Nephron (organoid): ENCODE measurements at regions not wholly inside any gene's neighbourhood (a gene's known extent, or its start where the extent isn't known, plus 50 kb on each side); places are given as distances from the start of the nearest gene placed in this dataset.
A peak's percentile ranks its signal among the peaks of the same experiment; 100 is the strongest.

Source experiments
- H3K27ac Mint-ChIP-seq, 3 experiments: 2 replicates each; pipeline ENCODE4 v1.8.0; 2020; ENCODE audit warnings: mixed read lengths in 3 of 3, mild to moderate bottlenecking in 2 of 3, moderate library complexity in 1 of 3
- H3K27me3 Mint-ChIP-seq: 2 replicates; pipeline ENCODE4 v1.8.0; 2021; ENCODE audit warnings: low read depth, mild to moderate bottlenecking, moderate library complexity, mixed read lengths
- H3K36me3 Mint-ChIP-seq: 2 replicates; pipeline ENCODE4 v1.8.0; 2020; ENCODE audit warnings: low read depth, mixed read lengths
- H3K4me1 Mint-ChIP-seq: 2 replicates; pipeline ENCODE4 v1.8.0; 2020; ENCODE audit warnings: mixed read lengths
- H3K4me3 Mint-ChIP-seq, 3 experiments: 2 replicates each; pipeline ENCODE4 v1.8.0; 2020; ENCODE audit warnings: mild to moderate bottlenecking in 3 of 3, mixed read lengths in 3 of 3, moderate library complexity in 2 of 3
- H3K9me3 Mint-ChIP-seq: 2 replicates; pipeline ENCODE4 v1.8.0; 2020; ENCODE audit warnings: mixed read lengths
- CTCF ChIP-seq, 3 experiments: fragments of 200-600 bp; sonication (generic); IDR thresholded peaks; one replicate each; pipeline ENCODE4 v1.5.0; 2021; ENCODE audit warnings: antibody characterized with exemption in 3 of 3; ENCODE audit not compliant: unreplicated experiment in 3 of 3

GRCh38 chr5:145689235-145689634 is 145.9 kb downstream of the PRELID2 start:
- peaks cover 3% of the 10 kb centered on the region for H3K27me3 Mint-ChIP-seq
- no peaks in the 10 kb centered on the region for H3K36me3 Mint-ChIP-seq
- no peaks in the 10 kb centered on the region for H3K9me3 Mint-ChIP-seq
- H3K4me1 Mint-ChIP-seq = no peaks in the 10 kb centered on the region
- H3K4me3 Mint-ChIP-seq = no peak overlapping the region
- no peak overlapping the region for H3K27ac Mint-ChIP-seq
- TF ChIP-seq CTCF (IDR thresholded peaks at IDR 0.05; ENCODE audit: unreplicated experiment in 3 of 3) = no peak

GRCh38 chr5:145687943-145688342 is 147.2 kb downstream of the PRELID2 start:
- no peak for TF ChIP-seq CTCF (IDR thresholded peaks at IDR 0.05; ENCODE audit: unreplicated experiment in 3 of 3)

GRCh38 chr5:145685417-145685816 is 149.7 kb downstream of the PRELID2 start:
- Mint-ChIP-seq H3K4me3 (no peak overlapping the region), H3K4me1 (peaks cover 16% of the 10 kb centered on the region), H3K27me3 (peaks cover 3% of the 10 kb centered on the region), H3K27ac (no peak overlapping the region), H3K36me3 (no peaks in the 10 kb centered on the region), H3K9me3 (no peaks in the 10 kb centered on the region)
- TF ChIP-seq CTCF (IDR thresholded peaks at IDR 0.05; ENCODE audit: unreplicated experiment in 3 of 3) = no peak

More at GRCh38 chr5:145687943-145688342, 147.2 kb downstream of the PRELID2 start:
- Mint-ChIP-seq H3K4me1 (no peaks in the 10 kb centered on the region), H3K9me3 (no peaks in the 10 kb centered on the region), H3K27me3 (peaks cover 3% of the 10 kb centered on the region), H3K4me3 (no peak overlapping the region), H3K36me3 (no peaks in the 10 kb centered on the region), H3K27ac (no peak overlapping the region)

GRCh38 chr5:145683431-145683830 is 151.7 kb downstream of the PRELID2 start:
- no peaks in the 10 kb centered on the region for H3K9me3 Mint-ChIP-seq
- H3K4me3 Mint-ChIP-seq = no peak overlapping the region
- no peaks in the 10 kb centered on the region for H3K27me3 Mint-ChIP-seq
- peaks cover 22% of the 10 kb centered on the region for H3K4me1 Mint-ChIP-seq
- no peak overlapping the region for H3K27ac Mint-ChIP-seq
- no peaks in the 10 kb centered on the region for H3K36me3 Mint-ChIP-seq
- TF ChIP-seq CTCF (IDR thresholded peaks at IDR 0.05; ENCODE audit: unreplicated experiment in 3 of 3) = no peak

GRCh38 chr5:145682197-145682899 is 152.8 kb downstream of the PRELID2 start:
- no peaks in the 10 kb centered on the region for H3K27me3 Mint-ChIP-seq
- peaks cover 22% of the 10 kb centered on the region for H3K4me1 Mint-ChIP-seq
- TF ChIP-seq CTCF (IDR thresholded peaks at IDR 0.05; ENCODE audit: unreplicated experiment in 3 of 3) = no peak
- no peaks in the 10 kb centered on the region for H3K36me3 Mint-ChIP-seq
- no peak overlapping the region for H3K27ac Mint-ChIP-seq
- H3K9me3 Mint-ChIP-seq = no peaks in the 10 kb centered on the region
- H3K4me3 Mint-ChIP-seq = no peak overlapping the region

- no peak overlapping the region for H3K4me3 Mint-ChIP-seq
- H3K27ac Mint-ChIP-seq = peak overlapping the region in 2 of 3 experiments; percentile 2 to 3
- TF ChIP-seq CTCF (IDR thresholded peaks at IDR 0.05; ENCODE audit: unreplicated experiment in 3 of 3) = peak; percentile 33 to 64 (median 40)
- peaks cover 22% of the 10 kb centered on the region for H3K4me1 Mint-ChIP-seq
- H3K27me3 Mint-ChIP-seq = no peaks in the 10 kb centered on the region
- H3K9me3 Mint-ChIP-seq = no peaks in the 10 kb centered on the region
- H3K36me3 Mint-ChIP-seq = no peaks in the 10 kb centered on the region
Measured at GRCh38 chr5:145681686-145682085, 153.5 kb downstream of the PRELID2 start.
